GM12873 (cell line): ENCODE measurements at regions not wholly inside any gene's neighbourhood (a gene's known extent, or its start where the extent isn't known, plus 50 kb on each side); places are given as distances from the start of the nearest gene placed in this dataset.

Experiments used
- CTCF ChIP-seq: IDR thresholded peaks from 2 replicates; pipeline ENCODE4 v1.5.1; 2012; ENCODE audit warnings: low read depth, mild to moderate bottlenecking, moderate library complexity, low read length, control low read depth; ENCODE audit not compliant: insufficient read depth; ENCODE audit errors: missing control alignments

GRCh38 chrX:138255373-138255772 is 456.1 kb downstream of the FGF13 start:
- TF ChIP-seq CTCF, result no peak

- no peak for TF ChIP-seq CTCF
These were observed 440.6 kb downstream of the FGF13 start for GRCh38 chrX:138270931-138271330.

GRCh38 chrX:138287205-138287877 is 424.2 kb downstream of the FGF13 start:
- TF ChIP-seq CTCF, result no peak

GRCh38 chrX:138294951-138295350 is 416.6 kb downstream of the FGF13 start:
- no peak for TF ChIP-seq CTCF

GRCh38 chrX:138298268-138298667 is 413.2 kb downstream of the FGF13 start:
- TF ChIP-seq CTCF, result no peak

GRCh38 chrX:138345801-138346200 is 365.7 kb downstream of the FGF13 start:
- TF ChIP-seq CTCF, result no peak

- TF ChIP-seq CTCF, result no peak
These were observed 362.2 kb downstream of the FGF13 start for GRCh38 chrX:138349351-138349750.

GRCh38 chrX:138378876-138379275 is 332.6 kb downstream of the FGF13 start:
- no peak for TF ChIP-seq CTCF
